ENCODE measurements at regions not wholly inside any gene's neighbourhood (a gene's known extent, or its start where the extent isn't known, plus 50 kb on each side); places are given as distances from the start of the nearest gene placed in this dataset.

- no peak for DNase-seq
- Mint-ChIP-seq H3K36me3 (ENCODE audit: low read depth) (no peaks in the 10 kb centered on the region), H3K27ac (no peak overlapping the region), H3K27me3 (ENCODE audit: low read depth, poor library complexity) (peaks cover 2% of the 10 kb centered on the region), H3K4me1 (no peaks in the 10 kb centered on the region), H3K4me3 (no peak overlapping the region), H3K9me3 (no peaks in the 10 kb centered on the region)
- TF ChIP-seq CTCF (IDR thresholded peaks at IDR 0.05), result no peak
Measured at GRCh38 chr5:114981111-114981510, 188.6 kb downstream of the TRIM36 start.

GRCh38 chr5:114977979-114978573 lies 191.6 kb downstream of the TRIM36 start:
- Mint-ChIP-seq H3K4me3 (no peak overlapping the region), H3K4me1 (no peaks in the 10 kb centered on the region), H3K36me3 (ENCODE audit: low read depth) (no peaks in the 10 kb centered on the region), H3K9me3 (no peaks in the 10 kb centered on the region), H3K27ac (no peak overlapping the region), H3K27me3 (ENCODE audit: low read depth, poor library complexity) (peaks cover 2% of the 10 kb centered on the region)
- DNase-seq, result no peak
- TF ChIP-seq CTCF (IDR thresholded peaks at IDR 0.05), result no peak

GRCh38 chr5:114969482-114969881 lies 200.2 kb downstream of the TRIM36 start:
- Mint-ChIP-seq H3K4me1 (no peaks in the 10 kb centered on the region), H3K9me3 (peaks cover 13% of the 10 kb centered on the region), H3K27me3 (ENCODE audit: low read depth, poor library complexity) (peaks cover 4% of the 10 kb centered on the region), H3K4me3 (no peak overlapping the region), H3K36me3 (ENCODE audit: low read depth) (no peaks in the 10 kb centered on the region), H3K27ac (no peak overlapping the region)
- TF ChIP-seq CTCF (IDR thresholded peaks at IDR 0.05), result no peak
- DNase-seq, result no peak

GRCh38 chr5:114957384-114957783 lies 212.3 kb downstream of the TRIM36 start:
- H3K4me1 Mint-ChIP-seq, result no peaks in the 10 kb centered on the region
- TF ChIP-seq CTCF (IDR thresholded peaks at IDR 0.05), result no peak
- no peak overlapping the region for H3K27ac Mint-ChIP-seq
- DNase-seq, result no peak
- peaks cover 2% of the 10 kb centered on the region for H3K27me3 Mint-ChIP-seq (ENCODE audit: low read depth, poor library complexity)
- H3K4me3 Mint-ChIP-seq, result no peak overlapping the region
- H3K36me3 Mint-ChIP-seq (ENCODE audit: low read depth), result no peaks in the 10 kb centered on the region
- H3K9me3 Mint-ChIP-seq, result no peaks in the 10 kb centered on the region

- H3K27me3 Mint-ChIP-seq (ENCODE audit: low read depth, poor library complexity), result no peaks in the 10 kb centered on the region
- no peak overlapping the region for H3K27ac Mint-ChIP-seq
- no peaks in the 10 kb centered on the region for H3K9me3 Mint-ChIP-seq
- no peak for TF ChIP-seq CTCF (IDR thresholded peaks at IDR 0.05)
- no peaks in the 10 kb centered on the region for H3K4me1 Mint-ChIP-seq
- no peak for DNase-seq
- H3K36me3 Mint-ChIP-seq (ENCODE audit: low read depth), result no peaks in the 10 kb centered on the region
- no peak overlapping the region for H3K4me3 Mint-ChIP-seq
Measured at GRCh38 chr5:114953565-114953964, 216.1 kb downstream of the TRIM36 start.

GRCh38 chr5:114952876-114953275 lies 216.8 kb downstream of the TRIM36 start:
- Mint-ChIP-seq H3K36me3 (ENCODE audit: low read depth) (no peaks in the 10 kb centered on the region), H3K27ac (no peak overlapping the region), H3K4me3 (no peak overlapping the region), H3K4me1 (no peaks in the 10 kb centered on the region), H3K9me3 (no peaks in the 10 kb centered on the region), H3K27me3 (ENCODE audit: low read depth, poor library complexity) (no peaks in the 10 kb centered on the region)
- no peak for TF ChIP-seq CTCF (IDR thresholded peaks at IDR 0.05)
- no peak for DNase-seq
